Type B pancreatic cell (in vitro differentiated cells): ENCODE measurements at regions not wholly inside any gene's neighbourhood (a gene's known extent, or its start where the extent isn't known, plus 50 kb on each side); places are given as distances from the start of the nearest gene placed in this dataset.

ENCODE experiments used
- DNase-seq: peaks from one replicate; pipeline ENCODE4 v3.0.0; 2021; ENCODE audit warnings: mixed read lengths; ENCODE audit not compliant: unreplicated experiment; ENCODE audit errors: extremely low spot score
- H3K27ac Mint-ChIP-seq: 2 replicates; pipeline ENCODE4 v1.8.0; 2021; ENCODE audit warnings: mild to moderate bottlenecking, mixed read lengths
- H3K27me3 Mint-ChIP-seq: 2 replicates; pipeline ENCODE4 v1.8.0; 2021; ENCODE audit warnings: mixed read lengths
- H3K36me3 Mint-ChIP-seq: 2 replicates; pipeline ENCODE4 v1.8.0; 2021; ENCODE audit warnings: mixed read lengths
- H3K4me1 Mint-ChIP-seq: one replicate; pipeline ENCODE4 v1.8.0; 2021; ENCODE audit warnings: mixed read lengths; ENCODE audit not compliant: unreplicated experiment
- H3K4me3 Mint-ChIP-seq: 2 replicates; pipeline ENCODE4 v1.8.0; 2021; ENCODE audit warnings: mild to moderate bottlenecking, mixed read lengths
- H3K9me3 Mint-ChIP-seq: 2 replicates; pipeline ENCODE4 v1.8.0; 2021; ENCODE audit warnings: mixed read lengths
- CTCF ChIP-seq: fragments of 200-600 bp; sonication (generic); conservative IDR thresholded peaks from 2 replicates; pipeline ENCODE4 v1.5.0; 2021; ENCODE audit warnings: antibody characterized with exemption, mild to moderate bottlenecking

- Mint-ChIP-seq H3K9me3 (no peaks in the 10 kb centered on the region), H3K36me3 (no peaks in the 10 kb centered on the region), H3K4me3 (no peak overlapping the region), H3K4me1 (peaks cover 7% of the 10 kb centered on the region), H3K27ac (no peak overlapping the region), H3K27me3 (peaks cover 3% of the 10 kb centered on the region)
- TF ChIP-seq CTCF: no peak
- no peak for DNase-seq
Observed at GRCh38 chr4:26173619-26174018, 147.2 kb upstream of the RBPJ start.

GRCh38 chr4:26174027-26174426, 146.8 kb upstream of the RBPJ start:
- no peak for DNase-seq
- no peak overlapping the region for H3K4me3 Mint-ChIP-seq
- no peaks in the 10 kb centered on the region for H3K36me3 Mint-ChIP-seq
- no peaks in the 10 kb centered on the region for H3K9me3 Mint-ChIP-seq
- H3K4me1 Mint-ChIP-seq: peaks cover 7% of the 10 kb centered on the region
- peaks cover 3% of the 10 kb centered on the region for H3K27me3 Mint-ChIP-seq
- TF ChIP-seq CTCF: no peak
- H3K27ac Mint-ChIP-seq: no peak overlapping the region

GRCh38 chr4:26175006-26175786, 145.6 kb upstream of the RBPJ start:
- Mint-ChIP-seq H3K9me3 (no peaks in the 10 kb centered on the region), H3K36me3 (no peaks in the 10 kb centered on the region), H3K27me3 (peaks cover 3% of the 10 kb centered on the region), H3K27ac (no peak overlapping the region), H3K4me1 (peaks cover 7% of the 10 kb centered on the region), H3K4me3 (no peak overlapping the region)
- TF ChIP-seq CTCF: no peak
- DNase-seq: no peak

- no peak for TF ChIP-seq CTCF
- Mint-ChIP-seq H3K4me3 (no peak overlapping the region), H3K27ac (no peak overlapping the region), H3K36me3 (no peaks in the 10 kb centered on the region), H3K9me3 (no peaks in the 10 kb centered on the region), H3K27me3 (peaks cover 3% of the 10 kb centered on the region), H3K4me1 (peaks cover 7% of the 10 kb centered on the region)
- DNase-seq: no peak
Observed at GRCh38 chr4:26175905-26176470, 144.8 kb upstream of the RBPJ start.

- TF ChIP-seq CTCF: no peak
- Mint-ChIP-seq H3K27me3 (no peaks in the 10 kb centered on the region), H3K4me1 (peaks cover 7% of the 10 kb centered on the region), H3K4me3 (no peak overlapping the region), H3K27ac (no peak overlapping the region), H3K36me3 (no peaks in the 10 kb centered on the region), H3K9me3 (no peaks in the 10 kb centered on the region)
- no peak for DNase-seq
Observed at GRCh38 chr4:26176598-26177149, 144.1 kb upstream of the RBPJ start.
